H1 (cell line): ENCODE measurements at regions not wholly inside any gene's neighbourhood (a gene's known extent, or its start where the extent isn't known, plus 50 kb on each side); places are given as distances from the start of the nearest gene placed in this dataset.

Experiments
- CTCF ChIA-PET: fragments of 300-600 bp; sonication (Branson Sonifier 250); formaldehyde crosslinking; loops from one replicate; lab custom pipeline; 2021; ENCODE audit not compliant: partially characterized antibody; lab: Charles Lee
- POLR2A ChIA-PET: fragments of 300-600 bp; sonication (Branson Sonifier 250); formaldehyde crosslinking; loops from one replicate; lab custom pipeline; 2021; ENCODE audit warnings: inconsistent platforms; ENCODE audit not compliant: partially characterized antibody; lab: Charles Lee
- DNase-seq, 2 experiments: peaks; one replicate each; pipeline versions ENCODE4 v3.0.0 to v3.0.0-alpha.2; 2010 to 2022; ENCODE audit warnings: low spot score in 2 of 2, low read depth in 1 of 2, mixed read lengths in 1 of 2
- FAIRE-seq: peaks from 2 replicates; lab custom pipeline; 2011; peaks lifted over from hg19 to GRCh38; lab: Jason Lieb, UNC
- H2AFZ ChIP-seq: 2 replicates; pipeline ENCODE4 v1.8.1; 2012; ENCODE audit warnings: low read length, inconsistent platforms
- H2AK5ac ChIP-seq: 2 replicates; pipeline ENCODE4 v1.6.1; 2013; ENCODE audit warnings: low read depth, low read length
- H2BK120ac ChIP-seq: replicated peaks from 2 replicates; pipeline ENCODE3; 2013; ENCODE audit warnings: low read depth, low read length, inconsistent platforms
- H2BK12ac ChIP-seq: 2 replicates; pipeline ENCODE4 v1.6.1; 2013; ENCODE audit warnings: low read depth, low read length
- H2BK15ac ChIP-seq: 2 replicates; pipeline ENCODE4 v1.6.1; 2013; ENCODE audit warnings: low read length
- H2BK20ac ChIP-seq: 2 replicates; pipeline ENCODE4 v1.6.1; 2013; ENCODE audit warnings: low read length
- H2BK5ac ChIP-seq: 2 replicates; pipeline ENCODE4 v1.6.1; 2013; ENCODE audit warnings: low read depth, low read length
- H3K14ac ChIP-seq: 2 replicates; pipeline ENCODE4 v1.6.1; 2013; ENCODE audit warnings: inconsistent platforms; ENCODE audit not compliant: insufficient read length
- H3K18ac ChIP-seq: 2 replicates; pipeline ENCODE4 v1.6.1; 2013; ENCODE audit warnings: low read length; ENCODE audit errors: extremely low read depth
- H3K23ac ChIP-seq: 2 replicates; pipeline ENCODE4 v1.6.1; 2013; ENCODE audit warnings: inconsistent platforms; ENCODE audit not compliant: insufficient read length
- H3K23me2 ChIP-seq: 2 replicates; pipeline ENCODE4 v1.6.1; 2013; ENCODE audit warnings: low read depth, low read length
- H3K27ac ChIP-seq: 2 replicates; pipeline ENCODE4 v1.6.1; 2011; ENCODE audit warnings: low read depth, low read length, inconsistent platforms
- H3K27me3 ChIP-seq, 4 experiments: replicated peaks in 1 of 4; 1 replicate in 1 of 4; 2 replicates in 3 of 4; pipeline versions ENCODE4 v1.6.1 to v1.8.1; 2011 to 2013; ENCODE audit warnings: low read length in 3 of 4, mild to moderate bottlenecking in 3 of 4, inconsistent platforms in 2 of 4, mixed read lengths in 2 of 4, moderate library complexity in 1 of 4; ENCODE audit not compliant: control insufficient read depth in 3 of 4, insufficient read depth in 3 of 4; ENCODE audit errors: extremely low read depth in 1 of 4
- H3K36me3 ChIP-seq, 4 experiments: 2 replicates each; pipeline versions ENCODE4 v1.6.1 to v1.8.1; 2011 to 2013; ENCODE audit warnings: mild to moderate bottlenecking in 4 of 4, low read length in 3 of 4, moderate library complexity in 2 of 4, control low read depth in 1 of 4, inconsistent platforms in 1 of 4; ENCODE audit not compliant: insufficient read depth in 4 of 4, control insufficient read depth in 2 of 4
- H3K4ac ChIP-seq: replicated peaks from 2 replicates; pipeline ENCODE3; 2013; ENCODE audit warnings: low read length, low read depth, mixed read lengths, inconsistent platforms; ENCODE audit not compliant: insufficient read length
- H3K4me1 ChIP-seq, 4 experiments: replicated peaks in 1 of 4; 1 replicate in 1 of 4; 2 replicates in 3 of 4; pipeline versions ENCODE4 v1.6.1 to v1.8.1; 2011 to 2013; ENCODE audit warnings: low read length in 3 of 4, inconsistent platforms in 2 of 4, mixed read lengths in 1 of 4; ENCODE audit not compliant: insufficient read depth in 4 of 4, control insufficient read depth in 3 of 4
- H3K4me2 ChIP-seq, 2 experiments: 2 replicates each; pipeline versions ENCODE4 v1.6.1 to v1.8.1; 2011 to 2013; ENCODE audit warnings: low read depth in 2 of 2, low read length in 2 of 2, control low read depth in 1 of 2, inconsistent platforms in 1 of 2, mild to moderate bottlenecking in 1 of 2; ENCODE audit not compliant: insufficient read depth in 1 of 2
- H3K4me3 ChIP-seq, 4 experiments: fragments of 200-600, 300-600 bp in 1 of 4; sonication (generic), shearing (Covaris generic), sonication (Bioruptor Twin) in 1 of 4; 2 replicates each; pipeline versions ENCODE4 v1.5.1 to v1.8.1; 2011 to 2016; ENCODE audit warnings: low read length in 4 of 4, low read depth in 3 of 4, control low read depth in 2 of 4, inconsistent platforms in 2 of 4, mild to moderate bottlenecking in 2 of 4, mixed read lengths in 1 of 4, moderate library complexity in 1 of 4; ENCODE audit not compliant: insufficient read depth in 2 of 4; ENCODE audit errors: extremely low read depth in 1 of 4
- H3K56ac ChIP-seq: replicated peaks from 2 replicates; pipeline ENCODE3; 2013; ENCODE audit warnings: low read depth, mild to moderate bottlenecking, mixed read lengths, low read length, inconsistent platforms; ENCODE audit not compliant: insufficient read length
- H3K79me1 ChIP-seq: 2 replicates; pipeline ENCODE4 v1.6.1; 2013; ENCODE audit warnings: low read depth, low read length, control low read depth
- H3K79me2 ChIP-seq, 2 experiments: 2 replicates each; pipeline versions ENCODE4 v1.6.1 to v1.8.1; 2012 to 2013; ENCODE audit warnings: low read length in 2 of 2, mild to moderate bottlenecking in 2 of 2, inconsistent platforms in 1 of 2; ENCODE audit not compliant: insufficient read depth in 2 of 2, control insufficient read depth in 1 of 2
- H3K9ac ChIP-seq, 4 experiments: replicated peaks in 1 of 4; 1 replicate in 1 of 4; 2 replicates in 3 of 4; pipeline versions ENCODE4 v1.6.1 to v1.8.1; 2011 to 2013; ENCODE audit warnings: low read depth in 3 of 4, low read length in 3 of 4, control low read depth in 2 of 4, mild to moderate bottlenecking in 2 of 4, moderate library complexity in 2 of 4, inconsistent platforms in 1 of 4; ENCODE audit errors: extremely low read depth in 1 of 4
- H3K9me3 ChIP-seq, 2 experiments: 2 replicates each; pipeline versions ENCODE4 v1.6.1 to v1.8.1; 2012 to 2013; ENCODE audit warnings: mild to moderate bottlenecking in 2 of 2, moderate library complexity in 2 of 2, control low read depth in 1 of 2, inconsistent platforms in 1 of 2, low read depth in 1 of 2, low read length in 1 of 2, mixed read lengths in 1 of 2; ENCODE audit not compliant: insufficient read depth in 2 of 2
- H4K20me1 ChIP-seq, 2 experiments: replicated peaks in 1 of 2; 2 replicates each; pipeline versions ENCODE3 to v1.8.1; 2011 to 2013; ENCODE audit warnings: inconsistent platforms in 2 of 2, low read length in 2 of 2, mild to moderate bottlenecking in 1 of 2; ENCODE audit not compliant: insufficient read depth in 2 of 2, control insufficient read depth in 1 of 2
- H4K5ac ChIP-seq: 2 replicates; pipeline ENCODE4 v1.6.1; 2013; ENCODE audit warnings: low read length, low read depth, mixed read lengths, inconsistent platforms; ENCODE audit not compliant: insufficient read length
- H4K8ac ChIP-seq: 2 replicates; pipeline ENCODE4 v1.8.0; 2013; ENCODE audit warnings: mild to moderate bottlenecking, moderate library complexity, low read length, inconsistent platforms; ENCODE audit not compliant: insufficient read depth; ENCODE audit errors: extremely low read depth
- H4K91ac ChIP-seq: replicated peaks from 2 replicates; pipeline ENCODE3; 2013; ENCODE audit warnings: low read length, mixed read lengths, inconsistent platforms; ENCODE audit not compliant: insufficient read length
- RAD21 ChIP-seq, 2 experiments: IDR thresholded peaks in 1 of 2; conservative IDR thresholded peaks in 1 of 2; 2 replicates each; pipeline ENCODE4 v1.6.1; 2011; ENCODE audit warnings: low read depth in 2 of 2, low read length in 2 of 2, improper control_type of control experiment in 1 of 2, inconsistent platforms in 1 of 2, mild to moderate bottlenecking in 1 of 2, moderate library complexity in 1 of 2
- RFX5 ChIP-seq: IDR thresholded peaks from 2 replicates; pipeline ENCODE4 v1.6.1; 2011; ENCODE audit warnings: low read depth, low read length, improper control_type of control experiment, borderline replicate concordance
- TCF12 ChIP-seq: IDR thresholded peaks from 2 replicates; pipeline ENCODE4 v1.6.1; 2011; ENCODE audit warnings: low read depth, mild to moderate bottlenecking, low read length
- TEAD4 ChIP-seq: IDR thresholded peaks from 2 replicates; pipeline ENCODE4 v1.6.1; 2012; ENCODE audit warnings: low read depth, low read length, inconsistent platforms, mixed read lengths
- WGBS, 2 experiments: shearing (Covaris generic) in 1 of 2; methylation state at CpG; one replicate each; pipeline versions ENCODE4 v1.1.6 to v1.1.7; 2013 to 2015; ENCODE audit warnings: low lambda C conversion rate in 2 of 2, mixed read lengths in 2 of 2, inconsistent platforms in 1 of 2, low coverage in 1 of 2, missing lambda C conversion rate in 1 of 2; ENCODE audit not compliant: insufficient replicate concordance in 2 of 2, insufficient coverage in 1 of 2, insufficient read length in 1 of 2; ENCODE audit errors: extremely low coverage in 1 of 2, missing lambda C conversion rate in 1 of 2; 5-methylcytosine and 5-hydroxymethylcytosine counted together

GRCh38 chr5:104652271-104652861 lies 1089.8 kb upstream of the NUDT12 start:
- Histone ChIP-seq H4K5ac (no peak overlapping the region), H3K79me2 (no peaks in the 10 kb centered on the region), H2BK5ac (no peak overlapping the region), H3K4me1 (peaks cover 0 to 8% (median 2%) of the 10 kb centered on the region in 4 experiments; a peak in 3 of 7 replicates), H3K18ac (no peak overlapping the region), H4K91ac (no peak overlapping the region), H3K27ac (no peak overlapping the region), H2BK15ac (no peak overlapping the region), H3K23ac (no peak overlapping the region), H3K23me2 (no peaks in the 10 kb centered on the region), H2AFZ (no peak overlapping the region), H4K8ac (no peak overlapping the region), H3K79me1 (no peaks in the 10 kb centered on the region), H3K4me3 (no peak overlapping the region), H3K27me3 (peaks cover 7 to 27% (median 24%) of the 10 kb centered on the region in 4 experiments), H2BK20ac (no peak overlapping the region), H3K36me3 (no peaks in the 10 kb centered on the region), H3K9ac (no peak overlapping the region), H3K4ac (no peak overlapping the region), H4K20me1 (peaks cover 2 to 7% of the 10 kb centered on the region in 2 experiments), H2BK120ac (no peak overlapping the region), H2AK5ac (no peak overlapping the region), H2BK12ac (no peak overlapping the region), H3K9me3 (no peaks in the 10 kb centered on the region), H3K4me2 (no peak overlapping the region), H3K56ac (no peak overlapping the region), H3K14ac (no peak overlapping the region)
- no peak for DNase-seq
- CTCF ChIA-PET, result interaction anchor here (0.6 to 1.1 kb wide), 2 partner anchors 36 to 1724 kb away, joined by 3 read pairs; no protein-coding TSS in a partner anchor
- 91% methylated on average over 5 of the region's 5 CpGs; no CpG with 5 or more reads in 1 of the 2 experiments for WGBS, 2 experiments
- peak; percentile 8 to 18; a peak in 1 of 4 replicates for TF ChIP-seq RAD21 (IDR thresholded peaks at IDR 0.05 in 1 of 2, conservative IDR thresholded peaks at IDR 0.05 in 1 of 2; ENCODE audit: low read depth in 2 of 2, low read length in 2 of 2)
- TF ChIP-seq RFX5, result no peak
- TF ChIP-seq TEAD4, result 0 out of 2 replicates have a peak, but pooled peaks have one; percentile 28
- TF ChIP-seq TCF12, result 0 out of 2 replicates have a peak, but pooled peaks have one; percentile 27
- POLR2A ChIA-PET, result no interaction called here
- FAIRE-seq, result no peak
